GM18873 (cell line): ENCODE measurements at regions not wholly inside any gene's neighbourhood (a gene's known extent, or its start where the extent isn't known, plus 50 kb on each side); places are given as distances from the start of the nearest gene placed in this dataset.
"Not testable (repeated sequence)": the region's sequence is repeated elsewhere in the genome, so short reads cannot be mapped to it uniquely, and the experiment has no call there.

Experiments used
- ATAC-seq: cut with Tn5 transposase; IDR thresholded peaks from one replicate; pipeline ENCODE4 v1.9.1; 2021; ENCODE audit warnings: mild to moderate bottlenecking, moderate library complexity, moderate number of reproducible peaks; ENCODE audit not compliant: unreplicated experiment, low FRiP score

DNA sequence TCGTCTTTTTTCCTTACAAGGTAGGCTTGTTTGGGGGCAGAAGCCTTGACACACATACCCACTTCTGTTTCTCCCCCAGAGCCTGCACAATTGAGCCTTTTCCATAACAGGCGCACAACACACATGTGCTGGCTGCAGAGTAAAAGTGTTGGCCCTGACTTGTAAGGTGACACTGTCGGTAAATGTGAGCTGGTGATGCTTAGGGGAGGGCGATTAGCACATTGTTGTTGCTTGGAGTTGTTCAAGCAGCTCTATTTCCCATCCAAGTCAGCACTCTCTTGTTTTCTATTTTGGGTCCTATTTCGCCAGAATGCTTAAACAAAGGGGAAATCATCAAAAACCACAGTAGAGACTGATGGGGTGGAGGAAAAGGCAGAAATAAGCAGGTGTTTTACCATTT is 51.9 kb upstream of the PTPRJ start:
- no peak for ATAC-seq

DNA sequence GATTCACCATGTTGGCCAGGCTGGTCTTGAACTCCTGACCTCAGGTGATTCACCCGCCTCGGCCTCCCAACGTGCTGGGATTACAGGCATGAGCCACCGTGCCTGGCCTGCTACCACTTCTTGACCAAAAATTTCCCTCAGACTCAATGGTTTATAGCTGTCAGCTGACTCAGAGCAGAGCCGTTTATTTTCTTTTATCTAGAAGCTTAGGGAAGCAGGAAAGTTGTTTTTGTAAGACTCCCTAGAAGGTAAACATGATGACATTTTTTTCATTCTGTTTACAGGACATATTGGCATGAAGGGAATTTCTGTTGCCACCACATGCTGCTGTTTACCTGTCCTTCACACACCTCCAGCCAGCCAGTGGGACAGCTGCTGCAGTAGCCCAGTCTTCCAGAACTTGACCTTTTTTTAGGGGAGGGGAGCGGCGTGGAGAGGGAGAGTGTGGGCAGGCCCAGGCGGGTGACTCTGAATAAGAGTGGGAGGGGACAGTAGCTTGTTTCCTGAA is 56.1 kb upstream of the PTPRJ start:
- ATAC-seq, result no peak

DNA sequence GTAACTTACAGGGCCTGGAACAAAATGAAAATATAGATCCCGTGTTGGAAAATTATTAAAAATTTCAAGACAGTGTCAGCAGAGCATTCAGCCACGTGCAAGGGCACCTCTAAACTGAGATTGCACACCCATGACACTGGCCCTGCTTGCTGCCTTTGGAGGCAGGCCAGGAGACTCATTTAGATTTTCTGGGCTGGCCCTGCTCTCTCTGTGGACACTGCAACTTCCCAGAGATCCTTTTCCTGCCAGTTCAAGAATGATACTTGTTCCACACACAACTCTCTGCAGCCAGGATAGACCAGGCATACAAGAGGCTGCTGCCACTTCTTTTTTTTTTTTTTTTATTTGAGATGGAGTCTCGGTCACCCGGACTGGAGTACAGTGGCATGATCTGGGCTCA is 56.7 kb upstream of the PTPRJ start:
- ATAC-seq, result no peak

DNA sequence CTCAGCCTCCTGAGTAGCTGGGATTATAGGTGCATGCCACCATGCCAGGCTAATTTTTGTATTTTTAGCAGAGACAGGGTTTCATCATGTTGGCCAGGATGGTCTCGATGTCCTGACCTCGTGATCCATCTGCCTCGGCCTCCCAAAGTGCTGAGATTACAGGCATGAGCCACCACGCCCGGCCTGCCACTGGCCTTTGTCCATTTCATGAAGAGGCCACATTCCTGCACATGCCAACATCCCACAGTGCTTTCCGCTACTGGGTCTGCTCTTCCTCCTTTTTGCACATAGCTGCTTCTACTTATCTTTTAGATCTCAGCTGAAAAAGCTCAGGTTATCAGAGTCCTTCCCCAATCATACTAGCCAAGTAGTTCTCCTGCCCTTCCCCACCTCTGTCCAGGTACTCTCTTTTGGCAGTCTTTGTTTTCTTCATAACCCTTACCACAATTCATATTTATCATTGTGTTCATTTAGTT is 59.2 kb upstream of the PTPRJ start:
- ATAC-seq, result not testable (repeated sequence)

DNA sequence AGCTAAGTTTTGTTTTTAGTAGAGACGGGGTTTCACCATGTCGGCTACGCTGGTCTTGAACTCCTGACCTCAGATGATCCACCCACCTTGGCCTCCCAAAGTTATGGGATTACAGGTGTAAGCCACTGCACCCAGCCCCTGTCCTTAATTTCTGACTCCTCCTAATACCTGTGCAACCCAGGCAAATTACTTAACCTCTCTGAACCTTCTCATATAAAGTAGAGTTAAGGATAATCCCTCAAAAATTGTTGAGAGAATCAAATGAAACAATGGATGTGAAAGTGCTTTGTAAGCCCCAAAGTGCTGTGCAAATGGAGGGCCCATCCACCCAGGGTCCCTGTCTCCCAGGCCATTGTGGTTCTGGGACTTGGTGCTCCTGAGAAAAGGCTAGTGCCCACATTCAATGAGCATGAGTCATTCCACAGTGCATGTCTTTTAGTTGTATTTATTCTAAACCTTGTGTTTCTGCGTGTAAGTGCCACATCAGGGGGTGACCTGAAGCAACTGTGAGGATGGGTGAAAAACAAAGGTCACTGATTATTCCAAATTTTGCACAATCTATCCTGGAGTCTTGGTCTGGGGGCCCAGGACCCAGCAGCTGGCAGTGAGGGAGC is 61.4 kb upstream of the PTPRJ start:
- ATAC-seq, result no peak

DNA sequence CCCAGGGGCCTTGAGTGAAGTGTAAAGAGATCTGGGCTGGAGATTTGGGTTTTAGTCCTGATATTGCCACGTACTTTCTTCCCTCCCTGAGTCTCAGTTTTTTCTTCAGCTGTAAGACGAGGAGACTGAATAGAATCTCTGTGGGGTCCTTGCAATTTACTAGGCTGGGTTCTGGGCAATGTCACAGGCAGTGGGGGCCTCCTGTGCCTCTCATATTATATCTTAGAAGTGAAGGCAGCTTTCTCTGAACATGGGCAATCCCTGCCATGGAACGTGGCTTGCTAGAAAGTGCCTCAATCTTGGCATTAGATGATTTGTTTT is 62.0 kb upstream of the PTPRJ start:
- ATAC-seq, result no peak

DNA sequence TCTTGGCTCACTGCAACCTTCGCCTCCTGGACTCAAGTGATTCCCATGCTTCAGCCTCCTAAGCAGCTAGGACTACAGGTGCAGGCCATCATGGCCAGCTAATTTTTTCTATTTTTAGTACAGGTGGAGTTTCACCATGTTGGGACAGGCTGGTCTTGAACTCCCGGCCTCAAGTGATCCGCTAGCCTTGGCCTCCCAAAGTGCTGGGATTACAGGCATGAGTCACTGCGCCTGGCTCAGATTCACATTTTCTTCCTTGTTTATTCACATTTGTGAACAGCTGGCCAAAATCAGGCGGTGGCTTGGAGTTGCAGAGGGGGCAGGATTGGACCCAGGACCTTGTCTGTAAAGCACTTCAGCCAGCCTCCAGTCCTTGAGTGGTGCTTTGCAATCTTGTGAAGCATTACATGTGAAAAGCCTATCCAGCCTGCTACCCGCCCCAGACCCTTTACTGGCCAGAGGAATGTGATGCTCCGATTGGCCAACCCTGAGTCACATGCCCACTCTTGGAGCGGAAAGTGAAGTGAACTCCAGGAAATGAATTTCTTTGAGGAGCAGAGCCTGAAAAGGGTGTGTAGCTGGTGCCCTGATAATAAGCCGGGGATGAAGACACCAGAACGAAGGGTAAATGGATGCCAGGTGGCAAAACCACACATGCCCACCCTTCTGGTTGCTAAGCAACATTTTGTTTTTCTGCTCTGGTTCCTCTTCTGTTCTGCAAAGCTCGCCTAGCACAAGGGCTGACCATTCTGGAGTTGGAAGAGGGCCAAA is 62.6 kb upstream of the PTPRJ start:
- ATAC-seq, result no peak

DNA sequence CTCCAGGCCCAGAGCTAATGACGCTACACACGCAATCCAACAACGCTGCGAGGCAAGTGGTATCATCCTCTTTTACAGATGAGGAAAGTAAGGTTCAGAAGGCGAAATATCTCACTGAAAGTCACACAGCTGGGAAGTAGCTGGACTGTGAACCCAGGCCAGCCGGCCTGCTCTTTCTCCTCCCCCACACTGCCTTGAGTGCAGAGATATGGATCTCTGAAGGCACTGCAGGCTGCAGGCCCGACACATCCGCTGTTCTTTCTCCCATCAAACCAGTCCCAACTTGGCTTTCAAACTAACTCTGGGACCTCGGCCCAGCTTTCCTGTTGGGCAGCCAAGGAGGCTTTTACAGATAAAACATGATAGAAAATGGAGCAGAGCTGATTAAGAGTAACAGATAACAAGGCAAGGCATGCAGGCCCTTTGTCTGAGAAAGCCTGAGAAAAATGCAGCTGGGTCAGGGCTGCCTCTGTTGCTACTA is 64.0 kb upstream of the PTPRJ start:
- no peak for ATAC-seq

DNA sequence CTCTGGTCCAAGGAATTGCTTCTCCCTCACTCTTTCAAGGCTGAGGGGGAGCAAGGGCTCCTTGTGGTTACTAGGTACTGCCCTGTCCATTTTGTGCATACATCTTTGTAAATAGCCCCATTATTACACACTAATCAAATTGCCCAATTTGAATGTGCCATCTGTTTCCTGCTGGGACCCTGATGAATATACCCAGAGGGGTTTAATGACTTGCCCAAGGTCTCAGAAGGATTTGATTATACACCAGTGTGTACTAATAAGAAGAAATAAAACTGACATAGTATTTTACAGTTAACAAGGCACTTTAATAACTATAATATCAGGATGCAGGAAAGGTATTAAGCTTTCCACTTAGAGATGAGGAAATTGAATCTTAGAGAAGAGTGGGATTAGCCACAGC is 64.6 kb upstream of the PTPRJ start:
- ATAC-seq, result no peak

DNA sequence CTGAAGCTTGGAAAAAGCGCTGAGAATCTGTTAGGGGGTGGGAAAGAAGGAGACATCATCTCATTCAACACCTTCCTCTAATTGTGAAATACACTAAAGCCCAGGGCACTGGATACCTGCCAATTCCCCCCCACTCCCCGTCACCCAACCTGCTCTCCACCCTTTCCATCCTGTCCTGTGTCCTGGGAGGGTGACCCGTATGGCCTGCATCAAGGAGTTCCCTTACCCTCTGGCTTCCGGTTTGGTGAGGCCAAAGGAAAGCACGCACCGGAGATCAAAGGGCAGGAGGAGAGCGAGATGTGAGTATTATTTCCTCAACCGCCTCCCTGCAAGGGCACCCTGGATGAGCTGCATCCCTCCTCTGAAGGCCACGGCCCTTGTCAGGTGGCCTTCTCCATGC is 65.0 kb upstream of the PTPRJ start:
- no peak for ATAC-seq

DNA sequence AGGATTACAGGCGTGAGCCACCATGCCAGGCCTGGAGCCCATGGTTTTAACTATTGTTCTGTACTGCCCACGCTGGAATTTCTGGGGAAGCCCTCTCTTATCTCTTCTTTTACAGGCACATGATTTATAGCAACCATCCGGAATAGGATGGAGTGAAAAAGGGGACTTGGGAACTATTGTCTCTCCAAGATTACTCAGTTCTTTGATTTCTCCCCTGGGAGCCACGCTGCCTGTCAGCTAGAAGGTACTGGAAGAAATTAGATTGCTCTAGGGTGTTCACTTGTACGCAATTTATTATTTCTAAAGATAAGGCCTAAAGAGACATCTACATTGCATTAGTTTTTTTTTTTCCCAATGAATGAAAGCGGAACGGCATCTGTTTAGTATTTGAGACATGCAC is 65.6 kb upstream of the PTPRJ start:
- ATAC-seq, result no peak

DNA sequence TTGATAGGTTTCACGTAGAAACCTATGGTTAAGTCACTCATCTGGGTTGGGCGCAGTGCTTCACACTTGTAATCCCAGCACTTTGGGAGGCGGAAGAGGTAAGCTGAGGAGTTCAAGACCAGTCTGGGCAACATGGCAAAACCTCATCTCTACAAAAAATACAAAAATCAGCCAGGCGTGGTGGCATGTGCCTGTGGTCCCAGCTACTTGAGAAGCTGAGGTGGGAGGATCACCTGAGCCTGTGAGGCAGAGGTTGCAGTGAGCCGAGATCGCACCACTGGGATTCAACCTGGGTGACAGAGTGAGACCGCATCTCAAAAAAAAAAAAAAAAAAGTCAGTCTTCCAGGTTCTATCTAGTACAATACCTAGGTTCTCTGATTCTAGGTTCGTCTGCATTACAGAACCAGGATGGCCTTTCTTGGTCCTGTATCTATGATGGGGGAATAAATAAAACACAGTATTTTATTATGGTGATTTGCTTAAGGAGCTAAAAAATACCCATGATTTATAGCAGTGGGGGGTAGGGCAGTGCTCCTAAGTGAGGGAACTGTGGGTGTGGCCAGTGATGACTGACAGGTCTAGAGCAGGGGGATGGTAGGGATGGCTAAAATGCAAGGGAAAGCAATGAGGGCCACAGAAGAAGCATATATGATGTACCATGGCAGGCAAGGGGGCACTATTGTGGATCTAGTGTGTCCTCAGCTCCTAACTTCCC is 65.5 kb upstream of the NUP160 start:
- no peak for ATAC-seq

DNA sequence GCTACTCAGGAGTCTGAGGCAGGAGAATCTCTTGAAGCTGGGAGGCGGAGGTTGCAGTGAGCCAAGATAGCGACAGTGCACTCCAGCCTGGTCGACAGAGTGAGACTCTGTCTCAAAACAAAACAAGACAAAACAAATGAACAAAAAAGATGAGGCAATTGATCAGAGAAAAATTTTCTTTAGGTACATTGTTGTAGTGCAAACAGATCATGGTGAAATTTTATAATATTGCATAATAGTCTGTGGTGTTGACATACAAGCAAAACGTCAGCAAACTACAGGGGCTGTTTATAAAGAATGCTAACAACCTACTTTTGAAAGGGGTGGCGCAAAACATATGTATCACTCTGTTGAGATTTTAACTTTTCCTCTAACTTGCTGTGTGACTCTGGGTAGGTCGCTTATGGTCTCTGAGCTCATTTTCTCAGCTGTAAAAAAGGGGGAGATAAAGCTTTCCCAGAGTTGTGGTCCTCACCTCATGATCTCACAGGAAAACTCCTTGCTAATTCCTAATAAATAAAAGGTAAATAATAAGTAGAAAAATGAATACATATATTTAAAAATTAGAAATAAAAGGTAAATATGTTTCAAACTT is 64.8 kb upstream of the NUP160 start:
- no peak for ATAC-seq

DNA sequence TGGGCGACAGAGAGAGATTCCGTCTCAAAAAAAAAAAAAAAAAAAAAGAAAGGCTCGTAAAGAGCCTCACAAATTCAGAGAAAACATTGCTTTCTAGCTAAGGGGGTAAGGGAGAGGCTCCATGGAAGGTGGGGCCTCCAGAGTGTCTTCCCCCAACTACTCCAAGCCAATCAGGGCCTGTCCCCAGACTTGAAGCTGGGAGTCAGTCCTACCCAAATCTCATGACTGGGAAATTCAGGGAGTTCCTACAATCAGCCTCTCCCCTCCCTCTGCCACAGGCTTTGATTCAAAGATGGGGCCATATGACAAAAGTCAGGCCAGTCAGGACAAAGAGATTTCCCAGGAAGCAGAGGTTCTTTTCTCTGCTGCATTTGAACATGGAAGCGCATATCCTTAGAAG is 63.0 kb upstream of the NUP160 start:
- no peak for ATAC-seq

DNA sequence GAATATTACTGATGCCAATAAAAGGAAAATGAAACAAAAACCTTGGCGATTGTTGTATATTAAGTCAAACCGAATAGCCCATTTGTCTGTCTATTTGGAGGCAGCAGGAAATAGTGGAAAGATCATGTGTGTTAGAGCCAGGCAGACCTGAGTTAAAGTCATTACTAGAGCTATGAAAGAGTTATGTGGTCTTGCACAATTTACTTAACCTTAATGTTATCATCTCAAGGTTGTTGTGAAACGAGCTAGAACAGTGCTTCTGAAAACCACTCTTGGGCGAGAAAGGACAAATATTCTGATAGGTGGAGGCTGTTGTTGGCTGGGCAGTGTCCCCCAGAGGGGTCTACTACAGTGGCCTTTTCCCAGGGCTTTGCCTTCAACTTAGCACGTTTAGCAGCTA is 60.0 kb upstream of the NUP160 start:
- no peak for ATAC-seq

DNA sequence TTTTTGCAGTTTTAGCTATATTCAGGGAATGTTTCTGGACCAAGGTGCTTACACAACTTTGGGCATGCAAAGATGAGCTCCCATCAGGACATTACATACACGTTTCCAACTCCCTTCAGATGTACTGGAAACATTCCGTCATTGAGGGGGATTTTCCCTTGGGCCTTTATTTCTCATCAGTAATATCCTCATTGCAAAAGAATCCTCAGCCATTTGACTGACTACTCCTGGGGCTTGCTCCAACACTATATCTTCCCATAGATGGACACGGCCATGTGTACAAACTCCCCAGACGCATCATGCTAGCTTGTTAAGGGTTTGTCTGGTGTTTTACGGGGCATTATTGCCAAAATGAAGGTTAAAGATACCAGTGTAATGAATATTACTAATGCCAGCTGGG is 59.3 kb upstream of the NUP160 start:
- ATAC-seq, result no peak

DNA sequence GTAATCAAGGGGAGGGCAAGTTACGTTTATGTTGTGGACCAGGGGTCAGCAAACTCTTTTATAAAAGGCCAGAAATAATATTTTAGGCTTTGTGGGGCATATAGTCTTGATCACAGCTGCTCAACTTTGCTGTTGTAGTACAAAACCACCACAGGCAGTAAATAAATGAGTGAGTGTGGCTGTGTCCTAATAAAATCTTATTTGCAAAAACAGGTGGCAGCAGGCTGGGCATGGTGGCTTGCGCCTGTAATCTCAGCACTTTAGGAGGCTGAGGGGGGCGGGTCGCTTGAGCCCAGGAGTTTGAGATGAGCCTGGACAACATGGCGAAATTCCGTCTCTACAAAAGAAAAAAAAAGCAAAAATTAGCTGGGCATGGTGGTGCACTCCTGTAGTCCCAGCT is 57.9 kb upstream of the NUP160 start:
- no peak for ATAC-seq

DNA sequence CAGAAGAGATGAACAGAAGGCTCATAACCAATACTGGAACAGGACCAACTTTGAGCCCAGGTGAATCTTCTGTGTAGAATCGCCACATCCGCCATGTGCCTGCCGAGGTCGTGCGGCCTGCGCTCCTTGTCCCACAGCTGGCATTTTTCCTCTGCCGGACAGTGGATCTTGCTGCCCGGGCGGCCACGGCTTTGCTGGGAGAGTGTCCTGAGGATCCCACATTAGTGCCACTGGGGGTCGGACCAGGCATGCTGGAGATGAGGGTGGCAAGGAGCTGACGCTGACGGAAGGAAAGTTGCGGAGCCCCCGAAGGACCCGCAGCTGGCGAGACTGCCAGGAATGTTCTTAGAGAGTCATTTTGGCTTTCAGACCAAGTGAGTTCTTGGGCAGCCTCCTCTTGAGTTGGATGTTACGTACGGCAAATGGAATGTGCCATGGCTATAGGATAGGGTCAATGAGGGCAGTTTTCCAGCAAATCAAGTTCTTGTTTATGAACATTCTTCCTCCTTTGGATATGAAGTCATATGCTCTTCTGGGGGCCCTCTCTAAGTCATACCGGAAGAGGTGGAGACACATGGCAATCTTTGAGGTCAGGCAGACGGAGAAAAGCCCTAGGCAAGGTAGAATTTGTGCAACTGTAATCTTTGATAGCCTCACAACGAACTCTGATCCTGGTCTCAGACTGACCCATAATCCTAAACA is 57.4 kb upstream of the NUP160 start:
- ATAC-seq, result no peak

DNA sequence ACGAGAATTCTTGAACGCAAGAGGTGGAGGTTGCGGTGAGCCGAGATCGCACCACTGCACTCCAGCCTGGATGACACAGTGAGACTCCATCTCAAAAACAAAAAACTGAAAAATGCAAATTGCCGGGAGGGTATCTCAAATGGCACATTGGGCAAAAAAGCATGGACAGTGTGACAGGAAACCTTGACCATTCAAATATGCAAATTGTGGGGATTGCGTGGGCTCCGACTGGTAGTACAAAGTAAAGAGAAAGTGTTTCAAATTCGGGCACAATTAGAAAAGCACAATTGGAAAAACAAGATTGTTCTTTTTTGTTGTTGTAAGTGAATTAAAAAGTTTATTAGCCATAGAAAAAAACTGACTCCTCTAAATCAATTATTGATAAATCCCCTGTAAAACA is 56.7 kb upstream of the NUP160 start:
- ATAC-seq, result no peak

DNA sequence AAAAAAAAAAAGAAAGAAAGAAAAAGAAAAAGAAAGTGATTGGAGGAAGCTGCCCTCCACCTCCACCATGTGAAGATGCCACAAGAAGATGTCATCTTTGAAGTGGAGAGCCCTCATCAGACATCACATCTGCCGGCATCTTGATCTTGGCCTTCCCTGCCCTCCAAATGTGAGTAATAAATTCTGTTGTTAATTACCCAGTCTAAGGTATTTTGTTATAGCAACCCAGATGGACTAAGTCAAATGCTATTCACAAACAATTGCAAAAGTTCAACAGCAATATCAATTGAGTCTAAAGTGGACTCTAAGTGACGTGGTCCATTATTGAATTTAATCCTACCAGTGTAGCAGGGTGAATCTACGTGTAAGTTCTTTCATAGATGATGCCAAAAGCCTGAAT is 55.9 kb upstream of the NUP160 start:
- no peak for ATAC-seq

DNA sequence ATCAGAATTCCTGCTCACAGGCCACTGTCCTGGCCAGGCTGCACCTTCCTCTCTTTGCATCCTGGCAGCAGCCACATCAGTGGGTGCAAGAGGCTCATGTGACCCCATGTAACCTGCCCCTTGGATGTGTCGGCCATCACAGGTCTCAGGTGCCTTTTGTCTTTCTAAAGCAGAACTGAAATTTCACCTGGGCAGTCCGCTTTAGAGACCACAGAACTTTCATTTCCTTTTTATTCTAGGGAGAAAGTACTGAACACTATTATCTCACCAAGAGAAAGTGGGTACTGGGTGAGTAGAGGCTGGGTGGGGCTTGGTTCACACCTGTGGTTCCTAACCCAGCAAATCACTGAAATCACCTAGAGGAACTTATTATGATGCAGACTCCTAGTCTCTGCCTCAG is 51.7 kb upstream of the NUP160 start:
- peak; percentile 91 for ATAC-seq
